HL-60 (cell line): ENCODE measurements at regions not wholly inside any gene's neighbourhood (a gene's known extent, or its start where the extent isn't known, plus 50 kb on each side); places are given as distances from the start of the nearest gene placed in this dataset.

ENCODE experiments used
- GABPA ChIP-seq: IDR thresholded peaks from 2 replicates; pipeline ENCODE4 v1.6.1; 2012; ENCODE audit warnings: low read depth
- POLR2AphosphoS5 ChIP-seq: IDR thresholded peaks from 2 replicates; pipeline ENCODE4 v1.6.1; 2012; ENCODE audit warnings: low read depth
- SPI1 ChIP-seq: IDR thresholded peaks from 2 replicates; pipeline ENCODE4 v1.6.1; 2012; ENCODE audit warnings: low read depth, mild to moderate bottlenecking, borderline replicate concordance
- TF ChIP-seq, protein P1 (sequence below): IDR thresholded peaks from one replicate; pipeline ENCODE4 v1.5.1; 2011; ENCODE audit warnings: low read length, control low read depth, inconsistent platforms; ENCODE audit not compliant: insufficient read depth
- TF ChIP-seq, protein P2 (sequence below): IDR thresholded peaks from 2 replicates; pipeline ENCODE4 v1.6.1; 2012; ENCODE audit warnings: low read depth; ENCODE audit not compliant: insufficient replicate concordance

DNA sequence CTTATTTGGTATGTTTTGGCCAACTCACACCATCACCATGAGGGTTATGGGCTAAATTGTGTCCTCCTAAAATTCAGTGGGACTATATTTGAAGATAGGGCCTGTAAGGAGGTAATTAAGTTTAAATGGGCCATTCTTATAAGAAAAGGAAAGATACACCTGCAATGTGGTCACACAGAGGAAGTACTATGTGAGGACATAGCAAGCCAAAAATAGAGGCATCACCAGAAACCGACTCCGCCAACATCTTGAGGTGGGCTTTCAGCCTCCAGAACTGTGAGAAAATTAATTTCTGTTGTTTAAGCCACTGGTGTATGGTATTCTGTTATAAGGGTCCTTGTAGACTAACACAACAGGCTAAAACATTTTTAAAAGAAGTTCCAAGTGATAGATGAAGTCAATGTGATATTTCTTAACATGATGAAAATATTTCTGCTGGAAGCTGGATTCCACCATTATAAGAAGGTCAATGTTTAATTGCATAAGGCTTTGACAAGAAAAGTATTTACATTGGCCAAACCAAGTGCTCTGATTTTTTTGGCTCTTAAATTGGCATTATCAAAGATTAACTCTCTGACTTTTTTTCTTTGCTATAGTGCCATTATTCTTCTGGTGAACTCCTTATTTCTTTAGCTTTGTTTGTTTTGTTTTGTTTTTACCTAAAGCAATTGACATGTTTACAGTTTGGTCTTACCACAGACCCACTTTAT is 540.9 kb downstream of the PPARGC1A start:
- TF ChIP-seq, protein P1, sequence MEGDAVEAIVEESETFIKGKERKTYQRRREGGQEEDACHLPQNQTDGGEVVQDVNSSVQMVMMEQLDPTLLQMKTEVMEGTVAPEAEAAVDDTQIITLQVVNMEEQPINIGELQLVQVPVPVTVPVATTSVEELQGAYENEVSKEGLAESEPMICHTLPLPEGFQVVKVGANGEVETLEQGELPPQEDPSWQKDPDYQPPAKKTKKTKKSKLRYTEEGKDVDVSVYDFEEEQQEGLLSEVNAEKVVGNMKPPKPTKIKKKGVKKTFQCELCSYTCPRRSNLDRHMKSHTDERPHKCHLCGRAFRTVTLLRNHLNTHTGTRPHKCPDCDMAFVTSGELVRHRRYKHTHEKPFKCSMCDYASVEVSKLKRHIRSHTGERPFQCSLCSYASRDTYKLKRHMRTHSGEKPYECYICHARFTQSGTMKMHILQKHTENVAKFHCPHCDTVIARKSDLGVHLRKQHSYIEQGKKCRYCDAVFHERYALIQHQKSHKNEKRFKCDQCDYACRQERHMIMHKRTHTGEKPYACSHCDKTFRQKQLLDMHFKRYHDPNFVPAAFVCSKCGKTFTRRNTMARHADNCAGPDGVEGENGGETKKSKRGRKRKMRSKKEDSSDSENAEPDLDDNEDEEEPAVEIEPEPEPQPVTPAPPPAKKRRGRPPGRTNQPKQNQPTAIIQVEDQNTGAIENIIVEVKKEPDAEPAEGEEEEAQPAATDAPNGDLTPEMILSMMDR, result no peak
- TF ChIP-seq POLR2AphosphoS5 (no peak), GABPA (no peak), SPI1 (no peak)
- TF ChIP-seq, protein P2, sequence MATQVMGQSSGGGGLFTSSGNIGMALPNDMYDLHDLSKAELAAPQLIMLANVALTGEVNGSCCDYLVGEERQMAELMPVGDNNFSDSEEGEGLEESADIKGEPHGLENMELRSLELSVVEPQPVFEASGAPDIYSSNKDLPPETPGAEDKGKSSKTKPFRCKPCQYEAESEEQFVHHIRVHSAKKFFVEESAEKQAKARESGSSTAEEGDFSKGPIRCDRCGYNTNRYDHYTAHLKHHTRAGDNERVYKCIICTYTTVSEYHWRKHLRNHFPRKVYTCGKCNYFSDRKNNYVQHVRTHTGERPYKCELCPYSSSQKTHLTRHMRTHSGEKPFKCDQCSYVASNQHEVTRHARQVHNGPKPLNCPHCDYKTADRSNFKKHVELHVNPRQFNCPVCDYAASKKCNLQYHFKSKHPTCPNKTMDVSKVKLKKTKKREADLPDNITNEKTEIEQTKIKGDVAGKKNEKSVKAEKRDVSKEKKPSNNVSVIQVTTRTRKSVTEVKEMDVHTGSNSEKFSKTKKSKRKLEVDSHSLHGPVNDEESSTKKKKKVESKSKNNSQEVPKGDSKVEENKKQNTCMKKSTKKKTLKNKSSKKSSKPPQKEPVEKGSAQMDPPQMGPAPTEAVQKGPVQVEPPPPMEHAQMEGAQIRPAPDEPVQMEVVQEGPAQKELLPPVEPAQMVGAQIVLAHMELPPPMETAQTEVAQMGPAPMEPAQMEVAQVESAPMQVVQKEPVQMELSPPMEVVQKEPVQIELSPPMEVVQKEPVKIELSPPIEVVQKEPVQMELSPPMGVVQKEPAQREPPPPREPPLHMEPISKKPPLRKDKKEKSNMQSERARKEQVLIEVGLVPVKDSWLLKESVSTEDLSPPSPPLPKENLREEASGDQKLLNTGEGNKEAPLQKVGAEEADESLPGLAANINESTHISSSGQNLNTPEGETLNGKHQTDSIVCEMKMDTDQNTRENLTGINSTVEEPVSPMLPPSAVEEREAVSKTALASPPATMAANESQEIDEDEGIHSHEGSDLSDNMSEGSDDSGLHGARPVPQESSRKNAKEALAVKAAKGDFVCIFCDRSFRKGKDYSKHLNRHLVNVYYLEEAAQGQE, result no peak
